NB4 (cell line): ENCODE measurements at regions not wholly inside any gene's neighbourhood (a gene's known extent, or its start where the extent isn't known, plus 50 kb on each side); places are given as distances from the start of the nearest gene placed in this dataset.
A peak's percentile ranks its signal among the peaks of the same experiment; 100 is the strongest.

ENCODE experiments used
- DNase-seq: peaks from one replicate; pipeline ENCODE4 v3.0.0; 2010; ENCODE audit warnings: low read depth
- H3K4me3 ChIP-seq: one replicate; pipeline ENCODE4 v1.5.1; 2011; ENCODE audit warnings: mild to moderate bottlenecking, low read depth, low read length, moderate library complexity
- CTCF ChIP-seq: IDR thresholded peaks from one replicate; pipeline ENCODE4 v1.5.1; 2012; ENCODE audit warnings: low read depth, low read length
- MYC ChIP-seq: IDR thresholded peaks from 2 replicates; pipeline ENCODE4 v1.6.1; 2011; ENCODE audit warnings: low read depth, low read length
- POLR2A ChIP-seq: IDR thresholded peaks from 2 replicates; pipeline ENCODE4 v1.6.1; 2011; ENCODE audit warnings: mild to moderate bottlenecking; ENCODE audit not compliant: insufficient read length; ENCODE audit errors: extremely low read depth
- TF ChIP-seq, protein P1 (sequence below): IDR thresholded peaks from 2 replicates; pipeline ENCODE4 v1.6.1; 2011; ENCODE audit warnings: low read depth, low read length

- TF ChIP-seq CTCF, result no peak
- TF ChIP-seq, protein P1, sequence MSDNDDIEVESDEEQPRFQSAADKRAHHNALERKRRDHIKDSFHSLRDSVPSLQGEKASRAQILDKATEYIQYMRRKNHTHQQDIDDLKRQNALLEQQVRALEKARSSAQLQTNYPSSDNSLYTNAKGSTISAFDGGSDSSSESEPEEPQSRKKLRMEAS, result no peak
- no peak for TF ChIP-seq MYC
- no peak for TF ChIP-seq POLR2A
Measured at GRCh38 chr15:96407482-96407881, 77.0 kb downstream of the NR2F2 start.

DNA sequence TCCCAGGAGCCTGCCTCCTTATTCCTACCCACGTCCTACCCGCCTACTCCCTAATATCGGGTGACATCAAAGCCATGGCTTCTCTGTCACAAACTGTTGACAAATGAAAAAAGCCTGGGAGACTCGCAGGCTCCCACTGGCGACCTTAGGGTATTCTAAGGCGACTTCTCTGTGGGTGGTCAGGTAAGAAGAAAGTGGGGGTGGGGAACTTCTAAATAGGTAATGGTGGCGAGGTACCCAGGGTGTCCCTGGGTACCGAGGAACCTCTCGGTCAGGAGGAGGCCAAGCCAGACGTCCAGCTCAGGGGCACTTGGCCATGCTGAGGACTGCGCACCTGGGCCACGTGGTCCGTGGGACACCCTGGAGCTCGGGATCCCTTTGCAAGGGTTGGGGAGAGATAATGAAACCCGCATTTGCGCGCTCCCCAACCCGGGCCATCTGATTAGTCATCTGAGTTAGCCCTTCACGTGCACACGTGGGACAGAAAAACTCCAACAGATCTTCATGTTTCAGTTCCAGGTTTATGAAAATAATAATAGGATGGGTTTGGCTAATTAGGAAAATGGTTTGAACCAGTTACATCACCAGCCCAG is 78.2 kb downstream of the NR2F2 start:
- H3K4me3 ChIP-seq, result no peak overlapping the region
- no peak for TF ChIP-seq MYC
- TF ChIP-seq, protein P1, result no peak
- TF ChIP-seq CTCF, result no peak
- no peak for TF ChIP-seq POLR2A
- no peak for DNase-seq

More at GRCh38 chr15:96407482-96407881, 77.0 kb downstream of the NR2F2 start:
- DNase-seq, result no peak
- H3K4me3 ChIP-seq, result no peak overlapping the region

GRCh38 chr15:96409215-96410138 is 79.0 kb downstream of the NR2F2 start:
- TF ChIP-seq MYC (no peak), POLR2A (no peak)
- DNase-seq, result peak; percentile 56
- peak overlapping the region; percentile 45 for H3K4me3 ChIP-seq

GRCh38 chr15:96410175-96411055 is 79.9 kb downstream of the NR2F2 start:
- TF ChIP-seq, protein P1, result no peak
- no peak for TF ChIP-seq MYC
- no peak for TF ChIP-seq POLR2A
- TF ChIP-seq CTCF, result no peak
- no peak for DNase-seq
- H3K4me3 ChIP-seq, result no peak overlapping the region

- no peak for DNase-seq
- no peak overlapping the region for H3K4me3 ChIP-seq
- TF ChIP-seq CTCF (no peak), MYC (no peak), POLR2A (no peak)
- TF ChIP-seq, protein P1, result no peak
Measured at GRCh38 chr15:96411056-96412031, 80.8 kb downstream of the NR2F2 start.
